Activated CD4-positive, alpha-beta T cell treated with anti-CD3 and anti-CD28 coated beads for 36 hours (primary cell): ENCODE measurements at regions not wholly inside any gene's neighbourhood (a gene's known extent, or its start where the extent isn't known, plus 50 kb on each side); places are given as distances from the start of the nearest gene placed in this dataset.
"Not testable (repeated sequence)": the region's sequence is repeated elsewhere in the genome, so short reads cannot be mapped to it uniquely, and the experiment has no call there.

Experiments used
- ATAC-seq: fragments of 200-7000 bp; cut with Tn5 transposase; one replicate; pipeline ENCODE4 v1.10.0; 2021; ENCODE audit warnings: mild to moderate bottlenecking, moderate library complexity
- CTCF ChIA-PET: fragments of 350-600 bp; sonication (Branson Sonifier 250); formaldehyde crosslinking; loops from one replicate; lab custom pipeline; 2021; ENCODE audit warnings: antibody characterized with exemption; lab: Charles Lee
- POLR2A ChIA-PET: fragments of 350-600 bp; sonication (Branson Sonifier 250); formaldehyde crosslinking; loops from one replicate; lab custom pipeline; 2021; ENCODE audit warnings: antibody characterized with exemption, inconsistent platforms; lab: Charles Lee
- DNase-seq: peaks from one replicate; pipeline ENCODE4 v3.0.0-alpha.2; 2020
- H3K27ac Mint-ChIP-seq: one replicate; pipeline ENCODE4 v1.8.0; 2021; ENCODE audit warnings: mixed read lengths
- H3K27me3 Mint-ChIP-seq: one replicate; pipeline ENCODE4 v1.8.0; 2021; ENCODE audit warnings: mixed read lengths
- H3K36me3 Mint-ChIP-seq: one replicate; pipeline ENCODE4 v1.8.0; 2021; ENCODE audit warnings: low read depth, mixed read lengths
- H3K4me1 Mint-ChIP-seq: one replicate; pipeline ENCODE4 v1.8.0; 2021; ENCODE audit warnings: mixed read lengths
- H3K4me3 Mint-ChIP-seq: one replicate; pipeline ENCODE4 v1.8.0; 2021; ENCODE audit warnings: mild to moderate bottlenecking, moderate library complexity, mixed read lengths
- H3K9me3 Mint-ChIP-seq: one replicate; pipeline ENCODE4 v1.8.0; 2021; ENCODE audit warnings: low read depth, mixed read lengths
- intact Hi-C, 2 experiments: fragments of 100-400 bp; cut with DNase I in 1 of 2; cut with micrococcal nuclease in 1 of 2; formaldehyde crosslinking; loops; one replicate each; pipeline versions ENCODE4 v1.14.2 to v1.15.1; 2022 to 2024; cut with DNase I, micrococcal nuclease

- Mint-ChIP-seq H3K4me1 (peaks cover 3% of the 10 kb centered on the region), H3K27ac (no peak overlapping the region), H3K27me3 (peaks cover 12% of the 10 kb centered on the region), H3K9me3 (no peaks in the 10 kb centered on the region), H3K4me3 (no peak overlapping the region), H3K36me3 (no peaks in the 10 kb centered on the region)
- CTCF ChIA-PET = interaction anchor here (0.7 to 5.4 kb wide), 6 partner anchors 10 to 864 kb away, joined by 3 to 29 read pairs (median 4); no protein-coding TSS in a partner anchor
- no peak for ATAC-seq
- intact Hi-C loops = no loop called here
- DNase-seq = no peak
- POLR2A ChIA-PET = no interaction called here
Observed at GRCh38 chr11:129749141-129749540, 66.5 kb upstream of the TMEM45B start.

- intact Hi-C loops = loop anchor here (1.0 to 5.0 kb wide), 5 partner anchors 54 to 868 kb away; no protein-coding TSS in a partner anchor
- ATAC-seq (peak; percentile 93), DNase-seq (peak; percentile 88)
- H3K27me3 Mint-ChIP-seq = peaks cover 12% of the 10 kb centered on the region
- H3K4me3 Mint-ChIP-seq = no peak overlapping the region
- H3K36me3 Mint-ChIP-seq = no peaks in the 10 kb centered on the region
- H3K4me1 Mint-ChIP-seq = peaks cover 3% of the 10 kb centered on the region
- no peaks in the 10 kb centered on the region for H3K9me3 Mint-ChIP-seq
- POLR2A ChIA-PET = no interaction called here
- CTCF ChIA-PET = interaction anchor here (0.6 to 5.4 kb wide), 30 partner anchors 9 to 708 kb away, joined by 3 to 29 read pairs (median 3); partner anchors contain the start of gene BARX2
- H3K27ac Mint-ChIP-seq = no peak overlapping the region
Observed at GRCh38 chr11:129750343-129751292, 65.0 kb upstream of the TMEM45B start.

DNA sequence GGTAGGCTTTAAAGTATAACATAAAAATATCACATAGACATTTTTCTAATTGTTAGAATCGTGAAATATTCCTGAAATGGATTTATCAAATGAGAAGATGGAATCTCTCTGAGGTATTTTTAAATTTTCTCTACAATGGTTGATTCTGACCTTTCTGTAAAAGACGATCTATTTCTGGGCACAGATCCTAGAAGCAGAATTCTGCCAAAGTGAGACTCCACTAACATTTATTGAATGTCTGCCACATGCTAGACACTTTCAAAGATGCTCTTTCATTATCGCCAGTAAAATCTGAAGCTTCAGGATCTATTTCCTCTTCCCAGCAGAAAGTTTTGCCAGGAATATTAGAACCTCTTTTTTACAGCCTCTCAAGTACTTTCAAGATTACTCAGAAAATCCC is 64.1 kb upstream of the TMEM45B start:
- H3K27me3 Mint-ChIP-seq = peaks cover 12% of the 10 kb centered on the region
- POLR2A ChIA-PET = no interaction called here

GRCh38 chr11:129763569-129763968 is 52.1 kb upstream of the TMEM45B start:
- H3K27me3 Mint-ChIP-seq, intact Hi-C loops, ATAC-seq, H3K36me3 Mint-ChIP-seq, DNase-seq, H3K9me3 Mint-ChIP-seq, H3K4me1 Mint-ChIP-seq, H3K4me3 Mint-ChIP-seq, POLR2A ChIA-PET, H3K27ac Mint-ChIP-seq: not testable (repeated sequence)
- CTCF ChIA-PET = interaction anchor here (1.2 kb wide), 1 partner anchor 23 kb away, joined by 4 read pairs; no protein-coding TSS in a partner anchor

More for the DNA sequence above, 64.1 kb upstream of the TMEM45B start:
- CTCF ChIA-PET = interaction anchor here (0.6 to 5.4 kb wide), 5 partner anchors 56 to 633 kb away, joined by 3 to 29 read pairs (median 4); no protein-coding TSS in a partner anchor
- no peak for ATAC-seq
- peaks cover 3% of the 10 kb centered on the region for H3K4me1 Mint-ChIP-seq
- no peak for DNase-seq
- peaks cover 7% of the 10 kb centered on the region for H3K9me3 Mint-ChIP-seq
- no peak overlapping the region for H3K27ac Mint-ChIP-seq
- intact Hi-C loops = loop anchor here (1.0 to 5.0 kb wide), 5 partner anchors 55 to 869 kb away; no protein-coding TSS in a partner anchor
- H3K36me3 Mint-ChIP-seq = no peaks in the 10 kb centered on the region
- no peak overlapping the region for H3K4me3 Mint-ChIP-seq

- ATAC-seq, intact Hi-C loops, CTCF ChIA-PET, DNase-seq, H3K36me3 Mint-ChIP-seq, H3K27me3 Mint-ChIP-seq, POLR2A ChIA-PET, H3K4me3 Mint-ChIP-seq, H3K27ac Mint-ChIP-seq, H3K9me3 Mint-ChIP-seq, H3K4me1 Mint-ChIP-seq: not testable (repeated sequence)
Observed at GRCh38 chr11:129764204-129764603, 51.4 kb upstream of the TMEM45B start.
